Stimulated activated CD8-positive, alpha-beta memory T cell treated with anti-CD3 and anti-CD28 coated beads, Interleukin-12 subunit alpha, Interleukin-12 subunit beta, amount 100 ng/mL, for 24 hours (primary cell): ENCODE measurements at regions not wholly inside any gene's neighbourhood (a gene's known extent, or its start where the extent isn't known, plus 50 kb on each side); places are given as distances from the start of the nearest gene placed in this dataset.

Experiments used
- DNase-seq: peaks from one replicate; pipeline ENCODE4 v3.0.0-alpha.2; 2020; ENCODE audit errors: extremely low read depth

- no peak for DNase-seq
These were observed 59.3 kb downstream of the DDIT4L start for GRCh38 chr4:100130964-100131363.

- DNase-seq, result no peak
These were observed 59.8 kb downstream of the DDIT4L start for GRCh38 chr4:100130491-100130890.

- no peak for DNase-seq
These were observed 60.5 kb downstream of the DDIT4L start for GRCh38 chr4:100129774-100130173.

- DNase-seq, result no peak
These were observed 61.9 kb downstream of the DDIT4L start for GRCh38 chr4:100128338-100128737.

- DNase-seq, result no peak
These were observed 65.6 kb downstream of the DDIT4L start for GRCh38 chr4:100124715-100125114.

GRCh38 chr4:100118181-100118580 is 72.1 kb downstream of the DDIT4L start:
- no peak for DNase-seq

GRCh38 chr4:100117750-100118149 is 72.5 kb downstream of the DDIT4L start:
- no peak for DNase-seq

GRCh38 chr4:100114909-100115308 is 75.4 kb downstream of the DDIT4L start:
- DNase-seq, result no peak

- DNase-seq, result no peak
These were observed 76.5 kb downstream of the DDIT4L start for GRCh38 chr4:100113732-100114131.

GRCh38 chr4:100113096-100113495 is 77.2 kb downstream of the DDIT4L start:
- no peak for DNase-seq

- DNase-seq, result no peak
These were observed 80.3 kb downstream of the DDIT4L start for GRCh38 chr4:100109921-100110320.

GRCh38 chr4:100108869-100109268 is 81.4 kb downstream of the DDIT4L start:
- no peak for DNase-seq

- DNase-seq, result no peak
These were observed 83.3 kb downstream of the DDIT4L start for GRCh38 chr4:100106982-100107381.

GRCh38 chr4:100103671-100104070 is 86.6 kb downstream of the DDIT4L start:
- no peak for DNase-seq

- DNase-seq, result no peak
These were observed 89.3 kb downstream of the DDIT4L start for GRCh38 chr4:100100985-100101384.

- no peak for DNase-seq
These were observed 90.5 kb downstream of the DDIT4L start for GRCh38 chr4:100099746-100100145.

- no peak for DNase-seq
These were observed 91.6 kb downstream of the DDIT4L start for GRCh38 chr4:100098681-100099080.

GRCh38 chr4:100098011-100098545 is 92.2 kb downstream of the DDIT4L start:
- no peak for DNase-seq

GRCh38 chr4:100095729-100096595 is 94.3 kb downstream of the DDIT4L start:
- no peak for DNase-seq

GRCh38 chr4:100093091-100093866 is 97.0 kb downstream of the DDIT4L start:
- peak; percentile 63 for DNase-seq

- DNase-seq, result no peak
These were observed 102.5 kb downstream of the DDIT4L start for GRCh38 chr4:100087743-100088142.

- DNase-seq, result no peak
These were observed 103.4 kb downstream of the DDIT4L start for GRCh38 chr4:100086766-100087431.
